NCI-H748 (cell line): ENCODE measurements at regions not wholly inside any gene's neighbourhood (a gene's known extent, or its start where the extent isn't known, plus 50 kb on each side); places are given as distances from the start of the nearest gene placed in this dataset.
"Not testable (repeated sequence)": the region's sequence is repeated elsewhere in the genome, so short reads cannot be mapped to it uniquely, and the experiment has no call there.

Experiments
- DNase-seq: peaks from one replicate; lab custom pipeline; 2025; ENCODE audit not compliant: unreplicated experiment; lab: John Stamatoyannopoulos, UW

DNA sequence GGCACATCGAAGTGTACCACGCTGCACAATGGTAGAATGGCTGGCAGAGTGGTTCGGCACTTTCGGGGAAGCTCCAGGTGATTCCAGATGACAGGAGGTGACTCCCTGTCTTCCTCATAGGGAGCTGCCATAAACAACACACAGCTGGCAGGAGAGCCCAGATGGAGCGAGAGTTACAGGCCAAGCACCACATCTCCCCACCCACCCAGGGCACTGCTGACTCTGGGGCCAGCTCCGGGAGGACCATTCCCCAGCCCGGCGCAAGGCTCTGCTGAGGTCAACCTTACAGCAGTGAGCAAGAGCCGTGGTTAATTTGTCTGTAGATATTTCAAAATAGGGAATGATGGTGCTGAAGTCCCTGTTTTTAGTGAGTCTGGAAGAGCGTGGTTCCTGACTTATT lies 78.8 kb upstream of the HMGXB4 start:
- no peak for DNase-seq

DNA sequence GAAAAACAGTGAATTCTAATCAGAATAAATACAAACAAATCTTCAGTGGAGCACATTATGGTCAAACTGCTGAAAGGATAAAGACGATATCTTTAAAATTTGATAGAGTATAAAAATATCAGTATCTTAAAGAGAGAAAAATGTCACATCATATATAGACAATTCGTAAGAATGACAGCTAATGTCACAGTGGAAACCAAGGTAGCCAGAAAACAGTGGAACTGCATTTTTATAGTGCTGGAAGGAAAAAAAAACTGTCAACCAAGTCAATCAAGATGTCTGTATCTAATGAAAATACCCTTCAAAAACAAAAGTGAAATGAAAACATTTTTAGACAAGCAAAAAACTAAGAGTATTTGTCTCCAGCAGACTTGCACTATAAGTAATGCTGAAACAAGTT lies 73.4 kb upstream of the HMGXB4 start:
- no peak for DNase-seq

DNA sequence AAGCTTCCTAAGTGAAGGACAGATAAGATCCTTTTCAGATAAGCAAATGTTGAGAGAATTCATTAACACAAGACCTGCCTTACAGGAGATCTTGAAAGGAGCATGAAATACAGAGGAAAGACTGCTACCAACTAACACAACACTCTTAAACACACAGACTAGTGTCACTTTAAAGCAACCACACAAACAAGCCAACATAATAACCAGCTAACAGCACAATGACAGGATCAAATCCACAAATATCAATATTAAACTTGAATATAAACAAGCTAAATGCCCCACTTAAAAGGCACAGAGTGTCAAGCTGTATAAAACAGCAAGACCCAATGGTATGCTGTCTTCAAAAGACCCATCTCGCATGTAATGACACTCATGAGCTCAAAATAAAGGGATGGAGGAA lies 70.8 kb upstream of the HMGXB4 start:
- DNase-seq, result no peak

DNA sequence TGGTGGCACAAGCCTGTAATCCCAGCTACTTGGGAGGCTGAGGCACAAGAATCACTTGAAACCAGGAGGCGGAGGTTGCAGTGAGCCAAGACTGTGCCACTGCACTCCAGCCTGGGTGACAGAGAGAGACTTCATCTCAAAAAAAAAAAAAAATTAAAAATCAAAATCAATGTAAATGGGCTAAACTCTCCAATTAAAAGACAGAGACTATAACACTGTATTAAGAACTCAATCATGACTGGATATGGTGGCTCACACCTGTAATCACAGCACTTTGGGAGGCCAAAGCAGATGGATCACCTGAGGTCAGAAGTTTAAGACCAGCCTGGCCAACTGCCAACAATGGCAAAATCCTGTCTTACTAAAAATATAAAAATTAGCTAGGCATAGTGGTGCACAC lies 68.4 kb upstream of the HMGXB4 start:
- not testable (repeated sequence) for DNase-seq

DNA sequence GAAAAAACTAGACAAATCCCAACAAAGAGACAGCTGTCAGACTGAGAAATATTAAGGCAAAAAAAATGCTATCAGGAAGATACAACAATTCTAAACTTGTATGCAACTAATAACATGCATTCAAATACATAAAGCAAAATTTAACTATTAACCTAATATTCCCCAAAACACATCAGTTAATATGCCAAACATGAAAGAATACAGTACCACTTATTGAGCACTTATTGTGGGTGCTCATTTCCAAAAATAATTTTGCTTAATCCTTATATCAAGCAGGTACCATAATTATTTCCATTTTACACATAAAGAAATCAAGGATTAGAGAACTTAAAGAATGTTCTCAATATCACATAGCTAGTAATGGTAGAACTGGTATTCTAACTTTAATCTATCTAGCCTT lies 67.7 kb upstream of the HMGXB4 start:
- no peak for DNase-seq

DNA sequence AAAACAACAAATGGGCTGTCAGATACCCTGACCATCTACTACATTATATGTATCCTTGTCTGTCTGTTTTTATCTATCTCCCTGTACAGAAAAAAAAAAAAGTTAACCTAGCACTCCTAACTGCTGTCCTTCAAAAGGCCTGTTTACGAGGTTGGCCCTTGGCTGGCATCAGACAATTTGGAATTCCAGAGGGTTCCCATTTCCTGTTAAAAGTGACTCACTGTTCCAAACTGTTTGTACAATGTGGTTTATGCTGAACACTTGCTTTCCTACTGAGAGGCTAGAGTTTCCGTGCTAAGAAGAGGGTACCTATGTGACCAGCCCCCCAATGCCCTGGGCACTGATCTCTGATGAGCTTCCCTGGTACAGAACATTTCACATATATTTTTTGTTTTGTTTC lies 65.9 kb upstream of the HMGXB4 start:
- DNase-seq, result no peak

DNA sequence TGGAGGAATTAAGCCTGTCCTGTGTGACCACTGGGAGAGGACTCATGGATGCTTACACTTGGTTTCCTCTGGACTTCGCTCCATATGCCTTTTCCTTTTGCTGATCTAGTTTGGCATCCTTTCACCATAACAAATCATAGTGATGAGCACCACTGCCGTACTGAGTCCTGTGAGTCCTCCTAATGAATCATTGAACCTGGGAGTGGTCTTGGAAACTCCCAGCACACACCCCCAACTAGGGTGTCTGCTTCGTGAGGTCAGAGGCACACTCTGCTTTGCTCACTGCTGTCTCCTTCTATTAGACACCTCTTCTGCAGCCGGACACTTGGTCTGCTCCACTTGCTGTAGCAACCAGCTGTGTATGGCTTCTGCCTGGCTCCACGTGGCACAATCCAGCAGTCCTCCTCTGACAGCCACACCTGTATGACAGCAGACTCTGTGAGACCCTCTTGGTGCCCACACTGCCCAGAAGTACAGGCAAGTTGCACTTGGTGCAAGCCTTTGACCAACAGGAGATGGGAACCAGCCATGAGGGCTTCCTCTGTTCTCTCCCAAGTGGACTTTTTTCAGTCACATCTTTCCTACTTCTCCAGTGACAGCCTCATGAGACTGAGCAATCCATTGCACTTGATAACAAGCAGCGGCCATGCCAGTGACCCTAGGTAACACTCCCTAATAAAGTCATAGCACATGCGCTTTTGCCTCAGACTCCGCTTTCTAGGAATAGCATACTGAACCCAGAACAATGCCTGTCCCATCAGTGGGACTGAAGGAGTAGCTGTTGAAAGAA lies 65.0 kb upstream of the HMGXB4 start:
- no peak for DNase-seq

DNA sequence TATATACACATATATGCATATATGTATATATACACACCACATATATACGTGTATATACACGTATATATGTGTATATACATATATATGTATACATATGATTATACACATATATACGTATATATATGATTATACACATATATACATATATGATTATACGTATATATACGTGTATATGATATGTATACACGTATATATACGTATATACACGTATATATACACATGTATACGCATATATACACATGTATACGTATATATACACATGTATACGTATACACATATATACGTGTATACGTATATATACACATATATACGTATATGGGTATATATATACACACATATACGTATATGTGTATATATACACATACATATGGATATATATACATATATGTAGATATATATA lies 62.1 kb upstream of the HMGXB4 start:
- no peak for DNase-seq

DNA sequence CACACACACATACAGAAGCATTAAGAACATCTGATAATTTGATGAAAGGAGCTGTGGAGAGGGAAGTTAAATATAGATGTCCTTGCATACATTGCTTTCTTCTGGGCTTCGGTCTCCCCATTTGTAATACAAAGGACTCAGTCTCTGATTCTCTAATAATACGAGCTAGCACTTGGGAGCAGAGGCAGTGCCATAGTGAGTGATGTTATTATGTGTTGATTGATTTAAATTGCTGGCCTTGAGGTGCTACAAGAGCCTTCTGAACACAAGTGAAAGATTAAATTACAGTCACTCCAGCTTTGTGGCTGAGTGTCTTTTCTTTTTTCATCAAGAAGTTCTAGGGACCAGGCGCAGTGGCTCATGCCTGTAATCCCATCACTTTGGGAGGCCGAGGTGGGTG lies 61.5 kb upstream of the HMGXB4 start:
- DNase-seq, result no peak

DNA sequence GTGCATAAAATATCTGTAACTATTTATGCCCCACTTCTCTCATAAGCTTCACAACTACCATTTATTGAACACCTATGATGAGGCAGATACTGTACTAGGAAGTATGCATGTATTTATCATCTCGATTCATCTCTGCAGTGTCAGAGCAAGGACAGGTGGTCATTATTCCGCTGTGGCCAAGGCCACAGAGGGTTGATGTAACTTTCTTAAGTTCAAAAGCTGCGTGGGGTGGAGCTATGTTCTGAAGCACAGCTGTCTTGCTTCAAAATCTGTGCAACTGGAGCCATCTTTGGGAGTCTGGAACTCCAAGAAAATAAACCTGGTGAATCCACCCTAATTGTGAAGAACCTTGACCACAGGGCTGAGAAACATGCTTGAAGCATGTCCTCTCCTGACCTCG lies 60.2 kb upstream of the HMGXB4 start:
- DNase-seq, result no peak

DNA sequence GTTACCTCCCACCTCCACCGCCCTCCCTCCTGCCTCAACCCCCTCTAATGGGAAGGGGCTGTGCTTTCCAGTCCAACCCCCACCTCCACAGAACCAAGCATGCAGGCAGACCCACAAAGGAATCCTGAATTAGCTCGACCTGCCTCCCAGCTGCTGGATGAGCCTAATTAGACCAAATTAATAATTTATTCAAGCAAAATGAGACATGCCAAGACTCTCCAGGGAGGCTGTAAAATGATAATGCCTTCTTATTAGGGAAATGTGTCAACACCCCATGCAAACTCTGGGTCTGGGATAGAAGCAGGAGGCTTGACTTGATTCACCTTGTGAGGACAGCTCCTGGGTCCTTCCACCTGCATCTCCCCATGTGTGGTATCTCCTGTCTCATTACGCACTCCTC lies 59.4 kb upstream of the HMGXB4 start:
- DNase-seq, result no peak

DNA sequence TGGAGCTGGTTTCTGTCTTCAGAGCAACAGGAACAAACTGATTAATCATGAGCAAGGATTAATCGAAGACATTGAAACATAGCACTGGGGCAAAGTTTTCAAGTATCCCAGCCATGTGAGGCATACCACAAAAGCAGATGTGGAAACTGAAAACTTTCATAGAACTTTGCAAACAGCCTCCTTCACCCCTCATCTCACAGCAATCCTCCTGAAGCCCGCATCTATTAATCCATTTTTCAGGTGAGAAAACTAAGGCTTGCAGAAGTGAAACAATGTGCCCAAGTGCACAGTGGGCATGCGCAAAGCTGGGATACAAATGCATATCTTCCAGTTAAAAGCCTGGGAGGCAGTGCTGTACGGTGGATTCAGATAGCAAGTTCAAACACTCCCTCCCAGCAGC lies 58.6 kb upstream of the HMGXB4 start:
- no peak for DNase-seq

DNA sequence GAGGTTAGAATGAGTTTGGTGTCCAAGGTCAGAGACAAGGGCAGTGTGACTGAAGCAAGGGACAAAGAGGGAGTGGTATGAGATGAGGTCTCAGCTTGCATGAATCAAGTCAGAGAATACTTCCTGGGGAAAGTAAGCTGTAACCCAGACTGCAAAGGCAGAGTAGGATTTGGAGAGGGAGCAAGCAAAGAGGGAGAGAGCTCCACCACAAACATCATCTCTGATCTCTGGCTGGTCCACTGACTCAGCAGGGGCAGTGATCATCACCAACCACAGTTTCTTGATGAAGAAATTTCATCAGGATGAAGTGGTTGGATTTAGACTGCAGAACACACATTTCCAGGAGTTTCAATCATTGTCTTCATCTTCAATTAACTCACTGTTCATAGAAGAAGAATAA lies 54.9 kb upstream of the HMGXB4 start:
- DNase-seq, result no peak

DNA sequence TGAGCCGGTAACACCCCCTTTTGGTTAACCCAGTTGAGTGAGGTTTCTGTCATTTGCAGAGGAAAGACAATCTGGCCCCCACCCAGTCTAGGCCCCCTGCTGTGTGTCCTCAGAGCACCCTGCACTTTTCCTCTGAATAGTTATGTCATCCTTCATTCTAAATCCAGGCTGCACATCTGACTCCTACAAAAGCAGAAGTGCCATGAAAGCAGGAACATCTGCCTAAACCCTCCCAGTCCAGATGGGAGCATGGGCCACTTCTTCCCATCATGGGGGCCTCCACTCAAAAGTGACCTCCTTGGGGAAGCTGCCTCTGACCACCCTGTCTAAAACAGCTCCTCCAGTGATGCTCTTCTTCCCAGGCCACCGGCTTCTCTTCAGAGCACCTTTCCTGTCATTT lies 53.7 kb upstream of the HMGXB4 start:
- DNase-seq, result no peak

DNA sequence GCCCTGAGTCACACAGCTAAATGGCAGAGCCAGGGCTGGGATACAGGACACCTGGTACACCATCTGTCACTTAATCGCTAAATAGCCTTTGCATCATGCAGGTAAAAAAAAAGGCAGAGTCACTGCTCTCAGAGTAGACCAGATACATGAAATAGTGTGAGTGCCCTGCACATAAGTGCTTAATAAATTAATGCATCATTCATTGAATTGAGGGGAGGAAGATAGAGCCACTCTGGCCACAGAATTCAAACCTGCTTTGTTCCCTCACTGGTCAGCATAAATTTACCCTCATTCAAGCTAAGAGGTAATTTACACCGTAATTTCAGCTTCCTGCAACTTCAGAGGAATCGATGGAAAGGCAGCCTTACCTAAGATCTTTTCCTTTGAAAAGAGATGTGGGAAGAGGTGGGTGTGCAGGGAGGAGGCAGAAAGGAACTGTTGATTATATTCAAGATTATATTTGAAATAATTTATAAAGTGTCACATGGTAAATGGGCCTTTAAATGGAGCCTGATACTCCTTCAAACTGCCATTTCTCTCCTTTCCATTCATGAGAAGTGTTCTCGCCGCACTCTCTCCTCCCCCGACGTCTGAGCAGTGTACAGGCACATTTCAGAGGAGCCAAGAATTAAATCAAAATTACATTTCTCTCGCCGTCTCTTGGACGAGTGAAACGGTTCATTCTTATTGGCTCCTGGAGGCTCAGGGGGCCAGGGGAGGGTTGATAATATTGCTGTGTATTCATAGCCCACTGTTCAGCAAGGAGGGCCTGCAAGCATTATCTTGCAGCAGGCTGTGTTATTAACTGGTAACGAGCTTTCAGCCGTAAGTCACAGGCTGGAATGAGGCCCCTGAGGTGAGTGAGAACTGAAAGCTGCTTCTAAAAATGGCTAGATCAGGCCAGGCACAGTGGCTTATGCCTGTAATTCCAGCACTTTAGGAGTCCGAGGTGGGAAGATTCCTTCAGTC lies 52.2 kb upstream of the HMGXB4 start:
- no peak for DNase-seq

DNA sequence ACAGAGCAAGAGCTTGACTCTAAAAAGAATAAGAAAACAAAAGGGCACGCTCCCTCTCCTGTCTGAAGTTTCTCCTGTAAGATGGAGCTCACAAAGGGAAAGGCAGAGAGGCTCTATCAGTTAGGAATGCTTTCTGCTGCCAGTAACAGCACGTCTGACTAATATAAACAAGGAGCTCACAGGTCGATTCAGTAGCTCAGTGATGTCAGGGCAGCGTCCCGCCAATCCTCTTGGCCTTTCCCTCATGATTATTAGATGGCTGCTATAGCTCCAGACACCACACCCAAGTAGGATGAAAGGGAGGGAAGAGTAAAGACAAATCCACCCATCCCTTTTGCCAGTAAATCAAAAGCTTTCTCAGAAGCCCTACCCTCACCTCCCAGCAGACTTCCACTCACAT lies 51.3 kb upstream of the HMGXB4 start:
- DNase-seq, result no peak

DNA sequence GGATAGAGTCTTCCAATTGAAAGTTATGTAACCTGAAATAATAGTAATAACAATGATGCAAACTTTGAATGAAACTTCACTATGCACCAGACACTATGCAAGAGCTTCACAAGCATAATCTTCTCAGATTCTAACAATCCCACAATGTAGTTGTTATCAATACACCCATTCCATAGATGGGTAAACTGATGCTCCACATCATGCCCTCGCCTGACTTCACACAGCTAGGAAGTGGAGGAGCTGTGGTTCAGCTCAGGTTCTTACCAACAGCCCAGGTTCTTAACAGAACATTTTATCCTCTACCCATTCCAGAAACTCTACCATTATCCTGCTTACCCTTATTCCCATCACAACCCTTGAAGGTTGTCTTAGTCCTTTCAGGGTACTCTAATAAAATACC lies 50.4 kb upstream of the HMGXB4 start:
- DNase-seq, result no peak
